ENCODE measurements at regions not wholly inside any gene's neighbourhood (a gene's known extent, or its start where the extent isn't known, plus 50 kb on each side); places are given as distances from the start of the nearest gene placed in this dataset.

DNA sequence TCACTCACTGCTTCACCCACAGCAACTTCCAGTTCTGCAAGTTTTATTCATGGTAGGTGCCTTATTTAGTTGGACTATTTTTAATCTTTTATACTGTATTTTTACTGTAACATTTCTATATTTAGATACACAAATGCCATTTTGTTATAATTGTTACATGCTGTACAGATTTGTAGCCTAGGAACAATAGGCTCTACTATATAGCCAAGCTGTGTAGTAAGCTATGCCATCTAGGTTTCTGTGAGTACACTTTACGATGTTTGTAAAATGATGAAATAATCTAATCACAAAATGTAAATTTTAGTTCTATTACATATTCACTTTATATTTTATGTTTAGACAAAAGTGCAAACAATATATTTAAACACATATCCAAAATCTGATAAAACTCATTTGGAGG, 1187.8 kb downstream of the TECRL start:
- no peak for TF ChIP-seq CTCF (IDR thresholded peaks at IDR 0.05)
- TF ChIP-seq POLR2A (IDR thresholded peaks at IDR 0.05): no peak

Measured in testis (tissue), 2 donors.